Renal pelvis (tissue), 1 donor: ENCODE measurements at regions not wholly inside any gene's neighbourhood (a gene's known extent, or its start where the extent isn't known, plus 50 kb on each side); places are given as distances from the start of the nearest gene placed in this dataset.

Experiments
- DNase-seq: peaks from one replicate; pipeline ENCODE4 v3.0.0-alpha.2; 2013

- no peak for DNase-seq
These were observed 1143.4 kb downstream of the ARAP2 start for GRCh38 chr4:35100932-35101331.

DNA sequence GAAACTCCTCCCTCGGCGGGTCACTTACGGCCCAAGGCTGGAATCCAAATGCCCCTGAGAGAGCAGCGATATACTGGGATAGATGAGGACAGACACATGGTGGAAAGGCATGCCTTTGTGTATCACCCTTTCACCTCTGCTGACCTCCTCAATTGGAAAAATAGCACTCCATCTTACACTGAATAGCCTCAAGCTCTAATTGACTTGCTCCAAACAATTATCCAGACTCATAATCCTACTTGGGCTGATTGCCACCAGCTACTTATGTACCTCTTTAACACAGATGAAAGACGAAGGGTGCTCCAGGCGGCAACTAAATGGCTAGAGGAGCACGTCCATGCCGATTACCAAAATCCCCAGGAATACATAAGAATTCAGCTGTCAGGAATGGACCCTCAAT lies 1142.2 kb downstream of the ARAP2 start:
- no peak for DNase-seq

DNA sequence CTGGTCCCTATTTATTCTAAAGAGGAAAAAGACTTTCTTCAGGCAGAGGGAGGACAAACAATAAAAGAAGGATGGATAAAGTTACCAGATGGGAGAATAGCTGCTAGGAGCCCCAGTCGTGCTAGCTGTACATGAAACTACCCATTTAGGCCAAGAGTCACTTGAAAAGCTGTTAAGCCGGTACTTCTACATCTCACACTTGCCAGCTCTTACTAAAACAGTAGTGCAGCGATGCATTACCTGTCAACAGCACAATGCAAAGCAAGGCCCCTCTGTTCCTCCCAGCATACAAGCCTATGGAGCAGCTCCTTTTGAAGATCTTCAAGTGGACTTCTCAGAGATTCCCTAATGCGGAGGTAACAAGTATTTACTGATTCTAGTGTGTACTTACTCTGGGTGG lies 1138.8 kb downstream of the ARAP2 start:
- DNase-seq = peak; percentile 11

GRCh38 chr4:35106091-35106734 lies 1138.1 kb downstream of the ARAP2 start:
- DNase-seq = no peak

GRCh38 chr4:35124106-35124505 lies 1120.2 kb downstream of the ARAP2 start:
- no peak for DNase-seq

GRCh38 chr4:35125995-35126712 lies 1118.2 kb downstream of the ARAP2 start:
- DNase-seq = no peak

DNA sequence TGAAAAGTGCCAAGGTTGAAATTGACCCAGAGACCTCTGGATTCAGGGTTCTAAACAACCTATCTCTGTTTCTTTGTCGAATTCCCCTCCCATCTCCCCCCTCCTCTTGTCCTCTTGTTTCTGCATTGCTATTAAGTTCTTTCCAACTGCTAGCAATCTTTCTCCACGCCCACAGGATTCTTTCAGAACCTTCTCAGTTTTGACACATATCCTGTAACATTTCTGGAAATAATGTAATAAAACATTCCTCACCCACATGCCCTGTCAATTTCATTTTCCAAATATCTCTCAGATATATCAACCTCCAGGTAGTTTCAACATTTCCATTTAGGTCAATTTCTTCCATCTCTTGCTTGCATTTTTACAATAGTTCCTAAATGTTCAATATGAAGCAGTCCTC lies 1105.9 kb downstream of the ARAP2 start:
- no peak for DNase-seq

- no peak for DNase-seq
These were observed 1096.6 kb downstream of the ARAP2 start for GRCh38 chr4:35147761-35148160.

- DNase-seq = no peak
These were observed 1092.3 kb downstream of the ARAP2 start for GRCh38 chr4:35151816-35152572.

DNA sequence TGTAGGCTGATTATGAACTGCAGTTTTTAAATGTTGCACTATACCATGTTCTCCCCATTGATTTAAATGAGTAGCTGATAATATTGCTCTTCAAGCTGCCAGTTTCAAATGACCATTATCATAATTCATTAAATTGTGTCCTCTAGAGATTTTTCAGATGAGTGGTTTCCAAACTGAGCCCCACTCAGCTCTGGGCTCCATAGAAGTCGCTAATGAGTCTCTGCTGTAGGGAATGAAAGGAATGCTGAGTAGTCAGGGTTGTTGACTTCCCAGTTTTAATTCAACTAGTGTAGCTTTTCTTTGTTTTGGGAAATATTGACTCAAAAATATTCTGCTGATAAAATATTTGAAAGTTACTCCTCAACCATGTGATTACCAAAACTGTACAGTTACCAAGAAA lies 1081.1 kb downstream of the ARAP2 start:
- no peak for DNase-seq

DNA sequence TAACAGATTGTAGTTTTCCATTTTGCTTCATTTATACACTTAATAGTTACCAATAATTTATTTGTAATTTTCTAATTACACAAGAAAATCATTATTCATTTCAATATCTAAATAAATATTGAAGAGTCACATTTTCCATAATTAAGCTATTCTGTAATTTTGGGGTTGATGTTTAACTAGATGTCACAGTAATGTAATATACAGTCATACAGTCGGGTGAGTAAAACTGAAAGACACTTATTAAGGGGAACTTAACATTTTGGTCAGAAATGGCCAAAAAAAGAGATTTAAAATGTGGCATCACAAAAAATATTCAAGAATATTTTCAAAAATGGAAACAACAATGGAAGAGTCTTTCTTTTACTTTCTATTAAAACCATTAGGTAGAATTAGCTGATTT lies 1080.3 kb downstream of the ARAP2 start:
- DNase-seq = no peak

- no peak for DNase-seq
These were observed 1077.8 kb downstream of the ARAP2 start for GRCh38 chr4:35166466-35166865.

GRCh38 chr4:35167385-35167784 lies 1076.9 kb downstream of the ARAP2 start:
- DNase-seq = no peak

- DNase-seq = no peak
These were observed 1068.8 kb downstream of the ARAP2 start for GRCh38 chr4:35175487-35175886.

GRCh38 chr4:35175894-35176293 lies 1068.4 kb downstream of the ARAP2 start:
- DNase-seq = no peak

DNA sequence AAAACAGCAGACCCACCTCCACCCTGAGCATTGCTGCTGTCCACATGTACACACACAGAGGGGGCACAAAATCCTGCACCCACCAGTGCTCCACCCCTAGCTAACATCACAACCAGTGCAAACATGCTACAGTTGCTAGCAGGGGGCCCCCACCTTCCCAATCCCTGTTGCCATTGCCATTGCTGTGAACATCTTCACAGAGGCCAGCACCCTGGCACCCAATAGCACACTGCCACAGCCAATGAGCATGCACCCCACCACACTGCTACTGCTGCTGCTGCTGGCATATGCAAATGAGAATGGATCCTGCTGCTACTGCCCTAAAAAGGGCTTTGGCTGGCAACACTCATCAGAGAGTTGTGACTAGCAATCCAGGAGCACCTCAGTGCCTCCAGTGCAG lies 1061.9 kb downstream of the ARAP2 start:
- no peak for DNase-seq

GRCh38 chr4:35189988-35190613 lies 1054.2 kb downstream of the ARAP2 start:
- no peak for DNase-seq

- no peak for DNase-seq
These were observed 1042.9 kb downstream of the ARAP2 start for GRCh38 chr4:35201403-35201802.

DNA sequence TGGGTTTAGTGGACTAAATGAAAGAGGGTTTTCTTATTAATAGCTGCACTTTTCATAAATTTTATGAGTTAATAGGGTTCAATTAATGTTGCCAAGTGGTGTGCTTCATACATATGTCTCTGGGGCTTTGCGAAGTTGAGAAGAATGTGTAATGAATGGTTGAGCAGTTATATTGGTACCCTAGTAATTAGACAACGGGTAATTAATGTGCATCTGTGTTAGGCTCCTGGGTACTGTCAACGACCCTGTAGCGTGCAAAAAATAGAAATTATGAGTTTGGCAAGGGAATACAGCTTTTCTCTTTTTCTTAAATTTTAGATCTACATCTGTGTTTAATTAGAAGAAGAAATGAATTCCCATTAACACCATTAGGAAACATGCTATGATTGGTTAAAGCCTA lies 1027.7 kb downstream of the ARAP2 start:
- no peak for DNase-seq

- no peak for DNase-seq
These were observed 1027.0 kb downstream of the ARAP2 start for GRCh38 chr4:35217331-35217730.

GRCh38 chr4:35228313-35228712 lies 1016.0 kb downstream of the ARAP2 start:
- DNase-seq = peak; percentile 29

- no peak for DNase-seq
These were observed 1015.3 kb downstream of the ARAP2 start for GRCh38 chr4:35229021-35229420.

- no peak for DNase-seq
These were observed 1006.4 kb downstream of the ARAP2 start for GRCh38 chr4:35237924-35238323.
